ENCODE measurements at regions not wholly inside any gene's neighbourhood (a gene's known extent, or its start where the extent isn't known, plus 50 kb on each side); places are given as distances from the start of the nearest gene placed in this dataset.

DNA sequence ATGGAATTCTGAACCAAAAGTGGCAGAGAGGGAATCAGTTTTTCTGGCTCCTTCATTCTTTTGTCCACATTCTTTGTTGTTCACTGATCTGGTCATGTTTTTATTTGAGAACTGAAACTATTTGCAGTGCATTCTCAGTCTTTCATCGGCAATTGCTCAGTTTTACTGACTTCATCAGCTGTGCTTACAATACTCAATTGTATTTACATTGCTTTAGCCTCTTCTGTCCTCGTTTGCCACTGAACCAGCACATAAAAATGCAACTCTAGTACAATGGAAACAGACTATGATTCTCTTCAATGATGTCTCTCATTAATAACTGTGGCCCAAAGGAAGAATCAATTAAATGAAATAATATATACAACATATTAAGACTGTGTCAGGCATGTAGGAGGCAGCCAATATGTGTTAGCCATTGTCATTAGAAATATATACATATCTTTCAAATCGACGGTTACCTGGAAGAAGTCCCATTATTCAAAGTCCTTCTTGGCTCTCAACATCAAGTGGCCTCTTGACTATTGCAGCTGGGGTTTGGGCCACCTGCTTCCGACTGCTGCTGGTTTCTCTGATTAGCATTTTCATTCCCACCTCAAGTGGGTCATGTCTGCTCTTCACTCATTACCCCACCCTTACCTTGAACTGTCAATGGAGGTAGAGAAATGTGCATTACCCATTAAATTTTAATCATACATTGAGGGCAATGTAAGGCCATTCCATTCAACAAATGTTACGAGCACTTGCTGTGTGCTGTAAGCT is 600.1 kb downstream of the INSC start:
- intact Hi-C loops (cut with micrococcal nuclease; ENCODE audit: unreplicated experiment) (no loop called here), in situ Hi-C loops (cut with HindIII; ENCODE audit: low pct_unique_long_range_greater_than_20kb, low sequenced_read_pairs) (no loop called here)
- Histone ChIP-seq H3K4me3 (ENCODE audit: low read depth in 2 of 2, low read length in 2 of 2) (no peak overlapping the region), H3K36me3 (ENCODE audit: control insufficient read depth, insufficient read depth, low read length) (no peaks in the 10 kb centered on the region), H3K4me1 (ENCODE audit: control insufficient read depth, insufficient read depth, low read length) (no peaks in the 10 kb centered on the region), H3K27me3 (ENCODE audit: control insufficient read depth, insufficient read depth, low read length) (no peaks in the 10 kb centered on the region), H3K9me3 (ENCODE audit: control insufficient read depth, insufficient read depth, low read depth, low read length) (no peaks in the 10 kb centered on the region), H3K27ac (ENCODE audit: low read length) (no peak overlapping the region)
- ChIA-PET CTCF (no interaction called here), POLR2A (no interaction called here)
- TF ChIP-seq TCF7L2 (IDR thresholded peaks at IDR 0.05; ENCODE audit: low read depth, low read length) (no peak), SIN3A (IDR thresholded peaks at IDR 0.05; ENCODE audit: borderline replicate concordance, insufficient read depth, low read depth, low read length) (no peak), POLR2AphosphoS5 (IDR thresholded peaks at IDR 0.05; ENCODE audit: low read depth, low read length) (no peak)
- TF ChIP-seq, protein P1, sequence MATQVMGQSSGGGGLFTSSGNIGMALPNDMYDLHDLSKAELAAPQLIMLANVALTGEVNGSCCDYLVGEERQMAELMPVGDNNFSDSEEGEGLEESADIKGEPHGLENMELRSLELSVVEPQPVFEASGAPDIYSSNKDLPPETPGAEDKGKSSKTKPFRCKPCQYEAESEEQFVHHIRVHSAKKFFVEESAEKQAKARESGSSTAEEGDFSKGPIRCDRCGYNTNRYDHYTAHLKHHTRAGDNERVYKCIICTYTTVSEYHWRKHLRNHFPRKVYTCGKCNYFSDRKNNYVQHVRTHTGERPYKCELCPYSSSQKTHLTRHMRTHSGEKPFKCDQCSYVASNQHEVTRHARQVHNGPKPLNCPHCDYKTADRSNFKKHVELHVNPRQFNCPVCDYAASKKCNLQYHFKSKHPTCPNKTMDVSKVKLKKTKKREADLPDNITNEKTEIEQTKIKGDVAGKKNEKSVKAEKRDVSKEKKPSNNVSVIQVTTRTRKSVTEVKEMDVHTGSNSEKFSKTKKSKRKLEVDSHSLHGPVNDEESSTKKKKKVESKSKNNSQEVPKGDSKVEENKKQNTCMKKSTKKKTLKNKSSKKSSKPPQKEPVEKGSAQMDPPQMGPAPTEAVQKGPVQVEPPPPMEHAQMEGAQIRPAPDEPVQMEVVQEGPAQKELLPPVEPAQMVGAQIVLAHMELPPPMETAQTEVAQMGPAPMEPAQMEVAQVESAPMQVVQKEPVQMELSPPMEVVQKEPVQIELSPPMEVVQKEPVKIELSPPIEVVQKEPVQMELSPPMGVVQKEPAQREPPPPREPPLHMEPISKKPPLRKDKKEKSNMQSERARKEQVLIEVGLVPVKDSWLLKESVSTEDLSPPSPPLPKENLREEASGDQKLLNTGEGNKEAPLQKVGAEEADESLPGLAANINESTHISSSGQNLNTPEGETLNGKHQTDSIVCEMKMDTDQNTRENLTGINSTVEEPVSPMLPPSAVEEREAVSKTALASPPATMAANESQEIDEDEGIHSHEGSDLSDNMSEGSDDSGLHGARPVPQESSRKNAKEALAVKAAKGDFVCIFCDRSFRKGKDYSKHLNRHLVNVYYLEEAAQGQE (IDR thresholded peaks at IDR 0.05; ENCODE audit: insufficient read depth in 1 of 2, low read depth in 2 of 2, low read length in 1 of 2), result no peak
- TF ChIP-seq, protein P2, sequence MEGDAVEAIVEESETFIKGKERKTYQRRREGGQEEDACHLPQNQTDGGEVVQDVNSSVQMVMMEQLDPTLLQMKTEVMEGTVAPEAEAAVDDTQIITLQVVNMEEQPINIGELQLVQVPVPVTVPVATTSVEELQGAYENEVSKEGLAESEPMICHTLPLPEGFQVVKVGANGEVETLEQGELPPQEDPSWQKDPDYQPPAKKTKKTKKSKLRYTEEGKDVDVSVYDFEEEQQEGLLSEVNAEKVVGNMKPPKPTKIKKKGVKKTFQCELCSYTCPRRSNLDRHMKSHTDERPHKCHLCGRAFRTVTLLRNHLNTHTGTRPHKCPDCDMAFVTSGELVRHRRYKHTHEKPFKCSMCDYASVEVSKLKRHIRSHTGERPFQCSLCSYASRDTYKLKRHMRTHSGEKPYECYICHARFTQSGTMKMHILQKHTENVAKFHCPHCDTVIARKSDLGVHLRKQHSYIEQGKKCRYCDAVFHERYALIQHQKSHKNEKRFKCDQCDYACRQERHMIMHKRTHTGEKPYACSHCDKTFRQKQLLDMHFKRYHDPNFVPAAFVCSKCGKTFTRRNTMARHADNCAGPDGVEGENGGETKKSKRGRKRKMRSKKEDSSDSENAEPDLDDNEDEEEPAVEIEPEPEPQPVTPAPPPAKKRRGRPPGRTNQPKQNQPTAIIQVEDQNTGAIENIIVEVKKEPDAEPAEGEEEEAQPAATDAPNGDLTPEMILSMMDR (IDR thresholded peaks at IDR 0.05), result no peak
- BruUV-seq (replicated peaks), result no TSS peak
- ATAC-seq, result no peak
- no peak for DNase-seq (ENCODE audit: low read depth, low spot score)

DNA sequence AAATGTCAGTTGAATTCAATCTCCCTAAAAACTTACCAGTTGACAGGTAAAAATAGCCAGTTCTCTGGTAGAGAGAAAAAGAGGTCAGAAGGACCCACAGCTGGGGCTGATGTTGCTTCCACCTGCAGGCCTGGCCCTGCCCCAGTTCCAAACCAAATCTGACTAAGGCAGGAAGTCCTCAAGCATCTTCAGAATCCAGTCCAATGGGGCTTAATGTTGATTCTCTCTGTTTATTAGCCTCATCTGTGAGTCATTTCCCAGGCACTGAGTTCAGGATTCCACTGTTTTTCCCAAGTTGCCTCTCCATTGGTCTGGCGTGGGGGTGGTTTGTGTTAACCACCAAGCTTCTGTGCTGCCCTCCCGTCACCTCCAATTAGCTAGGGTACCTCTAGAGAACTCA is 601.8 kb downstream of the INSC start:
- Histone ChIP-seq H3K27ac (ENCODE audit: low read length) (no peak overlapping the region), H3K9me3 (ENCODE audit: control insufficient read depth, insufficient read depth, low read depth, low read length) (no peaks in the 10 kb centered on the region), H3K4me3 (ENCODE audit: low read depth in 2 of 2, low read length in 2 of 2) (no peak overlapping the region), H3K36me3 (ENCODE audit: control insufficient read depth, insufficient read depth, low read length) (no peaks in the 10 kb centered on the region), H3K4me1 (ENCODE audit: control insufficient read depth, insufficient read depth, low read length) (no peaks in the 10 kb centered on the region), H3K27me3 (ENCODE audit: control insufficient read depth, insufficient read depth, low read length) (no peaks in the 10 kb centered on the region)
- in situ Hi-C loops (cut with HindIII; ENCODE audit: low pct_unique_long_range_greater_than_20kb, low sequenced_read_pairs) (no loop called here), intact Hi-C loops (cut with micrococcal nuclease; ENCODE audit: unreplicated experiment) (no loop called here)
- TF ChIP-seq, protein P1 (IDR thresholded peaks at IDR 0.05; ENCODE audit: insufficient read depth in 1 of 2, low read depth in 2 of 2, low read length in 1 of 2), result no peak
- TF ChIP-seq SIN3A (IDR thresholded peaks at IDR 0.05; ENCODE audit: borderline replicate concordance, insufficient read depth, low read depth, low read length), result no peak
- TF ChIP-seq POLR2AphosphoS5 (IDR thresholded peaks at IDR 0.05; ENCODE audit: low read depth, low read length), result no peak
- TF ChIP-seq, protein P2 (IDR thresholded peaks at IDR 0.05), result no peak
- TF ChIP-seq TCF7L2 (IDR thresholded peaks at IDR 0.05; ENCODE audit: low read depth, low read length), result no peak
- no TSS peak for BruUV-seq (replicated peaks)
- no peak for DNase-seq (ENCODE audit: low read depth, low spot score)
- ATAC-seq, result no peak
- ChIA-PET POLR2A (no interaction called here), CTCF (no interaction called here)

Measured in Panc1 (cell line).